ENCODE measurements at regions not wholly inside any gene's neighbourhood (a gene's known extent, or its start where the extent isn't known, plus 50 kb on each side); places are given as distances from the start of the nearest gene placed in this dataset.
A peak's percentile ranks its signal among the peaks of the same experiment; 100 is the strongest.

DNA sequence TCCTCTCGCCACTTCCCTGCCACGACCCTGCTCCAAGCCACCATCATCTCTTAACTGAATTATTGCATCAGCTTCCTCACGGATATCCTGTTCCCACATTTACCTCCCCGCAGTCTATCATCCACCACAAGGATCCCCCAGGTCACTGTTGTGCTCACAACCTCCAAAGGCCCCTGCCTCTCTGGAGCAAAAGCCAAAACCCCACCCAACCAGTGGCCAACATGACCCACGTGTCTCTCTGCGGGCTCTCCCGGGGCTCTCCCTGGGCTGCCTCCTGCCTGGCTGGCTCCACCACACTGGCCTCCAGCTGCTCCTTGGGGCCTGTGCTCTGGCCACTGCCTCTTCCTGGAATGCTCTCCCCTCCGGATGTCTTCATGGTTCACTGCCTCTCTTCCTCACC lies 809.3 kb downstream of the UQCRFS1 start:
- Histone ChIP-seq H3K9me3 (ENCODE audit: control insufficient read depth, low read depth, low read length) (no peaks in the 10 kb centered on the region), H2BK12ac (ENCODE audit: insufficient read length, low read depth, low read length) (no peak overlapping the region), H3K14ac (ENCODE audit: insufficient read depth, low read length) (no peak overlapping the region; the same call in 1 of the 2 replicates), H4K20me1 (ENCODE audit: control insufficient read depth, insufficient read depth, insufficient read length) (no peaks in the 10 kb centered on the region), H3K4me2 (ENCODE audit: insufficient read depth, insufficient read length, low read length) (no peak overlapping the region), H2BK20ac (ENCODE audit: low read depth, low read length, poor library complexity, severe bottlenecking) (no peak overlapping the region), H3K79me1 (ENCODE audit: insufficient read depth, low read depth, low read length, poor library complexity, severe bottlenecking) (no peaks in the 10 kb centered on the region), H3K23me2 (ENCODE audit: insufficient read length, low read depth, low read length, poor library complexity, severe bottlenecking) (no peaks in the 10 kb centered on the region), H3K27ac (ENCODE audit: insufficient read length, low read depth, low read length) (no peak overlapping the region), H2AFZ (ENCODE audit: low read length) (no peak overlapping the region), H2AK5ac (ENCODE audit: insufficient read length, low read length) (no peak overlapping the region), H3K56ac (ENCODE audit: insufficient read length, low read depth, low read length) (no peak overlapping the region), H3K4me1 (ENCODE audit: insufficient read depth, low read length) (no peaks in the 10 kb centered on the region), H2BK5ac (ENCODE audit: insufficient read length, low read length) (no peak overlapping the region), H3K23ac (ENCODE audit: insufficient read length, low read depth, low read length) (no peak overlapping the region), H3T11ph (ENCODE audit: low read length) (no peak overlapping the region), H2BK120ac (ENCODE audit: low read depth, low read length, poor library complexity, severe bottlenecking) (no peak overlapping the region), H3K9ac (ENCODE audit: extremely low read depth, insufficient read length, low read length) (no peak overlapping the region), H4K5ac (ENCODE audit: insufficient read length, low read depth, low read length) (no peak overlapping the region), H4K91ac (ENCODE audit: insufficient read length, low read depth, low read length) (no peak overlapping the region), H3K79me2 (ENCODE audit: insufficient read depth, low read length) (no peaks in the 10 kb centered on the region), H3K27me3 (ENCODE audit: insufficient read depth, low read length) (no peaks in the 10 kb centered on the region), H4K8ac (replicated peaks; ENCODE audit: insufficient read length, low read depth, low read length) (no peak overlapping the region), H3K18ac (ENCODE audit: insufficient read length, low read depth, low read length) (no peak overlapping the region), H2BK15ac (ENCODE audit: low read depth, low read length) (no peak overlapping the region), H3K4ac (ENCODE audit: low read depth, low read length) (no peak overlapping the region)
- no peak overlapping the region; a peak in 1 of 5 replicates for H3K4me3 Mint-ChIP-seq
- TF ChIP-seq CTCF (conservative IDR thresholded peaks at IDR 0.05) = no peak
- peak overlapping the region; percentile 8 to 22 (median 10); a peak in 3 of 7 replicates for H3K27ac Mint-ChIP-seq
- no peak for DNase-seq
- WGBS (ENCODE audit: extremely low coverage, insufficient read length, low lambda C conversion rate) = no CpG with 5 or more reads among the region's 8 CpGs
- H3K4me1 Mint-ChIP-seq = peaks cover 23 to 37% of the 10 kb centered on the region in 2 experiments
- H3K27me3 Mint-ChIP-seq (ENCODE audit: low read depth) = no peaks in the 10 kb centered on the region; the same call in none of the 2 replicates
- peaks cover 0 to 3% of the 10 kb centered on the region in 2 experiments; a peak in 2 of 5 replicates for H3K9me3 Mint-ChIP-seq
- peaks cover 0 to 2% (median 0%) of the 10 kb centered on the region in 3 experiments; a peak in 1 of 7 replicates for H3K36me3 Mint-ChIP-seq (ENCODE audit: insufficient read depth in 1 of 3, low read depth in 3 of 3)
